ENCODE measurements at regions not wholly inside any gene's neighbourhood (a gene's known extent, or its start where the extent isn't known, plus 50 kb on each side); places are given as distances from the start of the nearest gene placed in this dataset.
A peak's percentile ranks its signal among the peaks of the same experiment; 100 is the strongest.

GRCh38 chr4:154999950-155000578, 208.4 kb upstream of the NPY2R start:
- Histone ChIP-seq H3K4me1 (no peaks in the 10 kb centered on the region), H3K36me3 (no peaks in the 10 kb centered on the region), H3K27ac (no peak overlapping the region), H3K4me3 (no peak overlapping the region), H3K9me3 (no peaks in the 10 kb centered on the region), H3K27me3 (no peaks in the 10 kb centered on the region)
- intact Hi-C loops (cut with DNase I), result no loop called here
- ATAC-seq, result no peak
- DNase-seq, result no peak
- 80 to 87% methylated on average over 3 of the region's 3 CpGs for WGBS, 2 donors
- no peak for TF ChIP-seq CTCF (IDR thresholded peaks at IDR 0.05)

GRCh38 chr4:155001251-155001650, 207.2 kb upstream of the NPY2R start:
- H3K9me3 ChIP-seq, result no peaks in the 10 kb centered on the region
- ATAC-seq (no peak), DNase-seq (no peak)
- 96 to 99% methylated on average over 2 of the region's 2 CpGs for WGBS, 2 donors
- no peaks in the 10 kb centered on the region for H3K4me1 ChIP-seq
- intact Hi-C loops (cut with DNase I), result no loop called here
- no peak overlapping the region for H3K27ac ChIP-seq
- TF ChIP-seq CTCF (IDR thresholded peaks at IDR 0.05), result no peak
- no peak overlapping the region for H3K4me3 ChIP-seq
- H3K27me3 ChIP-seq, result no peaks in the 10 kb centered on the region
- no peaks in the 10 kb centered on the region for H3K36me3 ChIP-seq

- no peaks in the 10 kb centered on the region for H3K9me3 ChIP-seq
These were observed 202.9 kb upstream of the NPY2R start for GRCh38 chr4:155005395-155006090.

GRCh38 chr4:155007660-155008176, 200.7 kb upstream of the NPY2R start:
- no peak for TF ChIP-seq CTCF (IDR thresholded peaks at IDR 0.05)

More at GRCh38 chr4:155005395-155006090, 202.9 kb upstream of the NPY2R start:
- Histone ChIP-seq H3K27me3 (no peaks in the 10 kb centered on the region), H3K4me3 (no peak overlapping the region), H3K4me1 (no peaks in the 10 kb centered on the region), H3K36me3 (no peaks in the 10 kb centered on the region), H3K27ac (no peak overlapping the region)
- DNase-seq (no peak), ATAC-seq (peak in 1 of 8 donors; percentile 53)
- 67 to 68% methylated on average over 5 of the region's 5 CpGs for WGBS, 2 donors
- no peak for TF ChIP-seq CTCF (IDR thresholded peaks at IDR 0.05)
- intact Hi-C loops (cut with DNase I), result no loop called here

More at GRCh38 chr4:155007660-155008176, 200.7 kb upstream of the NPY2R start:
- Histone ChIP-seq H3K4me1 (no peaks in the 10 kb centered on the region), H3K4me3 (no peak overlapping the region), H3K9me3 (peaks cover 0 to 6% (median 0%) of the 10 kb centered on the region in 11 donors), H3K27ac (no peak overlapping the region), H3K27me3 (no peaks in the 10 kb centered on the region), H3K36me3 (no peaks in the 10 kb centered on the region)
- no peak for DNase-seq
- intact Hi-C loops (cut with DNase I), result no loop called here
- WGBS, 2 donors, result 56 to 60% methylated on average over 1 of the region's 1 CpG
- no peak for ATAC-seq
